ENCODE measurements at regions not wholly inside any gene's neighbourhood (a gene's known extent, or its start where the extent isn't known, plus 50 kb on each side); places are given as distances from the start of the nearest gene placed in this dataset.

DNA sequence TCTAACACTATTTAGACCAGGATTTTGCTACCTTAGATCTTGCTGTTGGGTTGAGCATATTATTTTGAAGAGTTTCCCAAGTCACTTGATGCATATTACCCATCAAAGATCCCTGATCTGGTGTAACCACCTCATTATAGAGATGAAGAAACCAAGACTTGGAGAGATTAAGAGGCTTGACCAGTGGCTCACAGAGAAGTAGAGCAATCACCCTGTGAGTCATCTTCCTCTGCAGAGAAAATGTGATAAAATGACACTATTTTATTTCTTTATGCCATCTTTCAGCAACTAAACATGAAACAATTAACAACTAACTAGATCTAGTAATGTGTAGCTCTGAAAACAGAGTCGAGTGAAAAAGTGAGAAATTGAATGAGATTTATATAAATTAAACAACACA lies 76.1 kb downstream of the KIF4B start:
- no peaks in the 10 kb centered on the region for H3K79me2 ChIP-seq (ENCODE audit: insufficient read depth, low read length)
- no peak overlapping the region for H3K9ac ChIP-seq (ENCODE audit: low read depth, low read length)
- no peak for ATAC-seq (ENCODE audit: insufficient read depth, low read depth)
- peaks cover 12% of the 10 kb centered on the region for H3K27me3 ChIP-seq (ENCODE audit: insufficient read depth, low read length, poor library complexity)
- H3K27ac ChIP-seq (ENCODE audit: low read length): no peak overlapping the region
- no peak overlapping the region for H2AFZ ChIP-seq (ENCODE audit: low read depth, low read length)
- no peaks in the 10 kb centered on the region for H3K9me3 ChIP-seq (ENCODE audit: insufficient read depth, low read length, severe bottlenecking)
- no peak for DNase-seq
- no peak overlapping the region for H3K4me2 ChIP-seq (ENCODE audit: insufficient read depth, low read length)
- H3K4me3 ChIP-seq (ENCODE audit: low read depth in 1 of 2, low read length in 2 of 2): no peak overlapping the region
- no peaks in the 10 kb centered on the region for H3K36me3 ChIP-seq (ENCODE audit: insufficient read depth, low read length)
- TF ChIP-seq, protein P1, sequence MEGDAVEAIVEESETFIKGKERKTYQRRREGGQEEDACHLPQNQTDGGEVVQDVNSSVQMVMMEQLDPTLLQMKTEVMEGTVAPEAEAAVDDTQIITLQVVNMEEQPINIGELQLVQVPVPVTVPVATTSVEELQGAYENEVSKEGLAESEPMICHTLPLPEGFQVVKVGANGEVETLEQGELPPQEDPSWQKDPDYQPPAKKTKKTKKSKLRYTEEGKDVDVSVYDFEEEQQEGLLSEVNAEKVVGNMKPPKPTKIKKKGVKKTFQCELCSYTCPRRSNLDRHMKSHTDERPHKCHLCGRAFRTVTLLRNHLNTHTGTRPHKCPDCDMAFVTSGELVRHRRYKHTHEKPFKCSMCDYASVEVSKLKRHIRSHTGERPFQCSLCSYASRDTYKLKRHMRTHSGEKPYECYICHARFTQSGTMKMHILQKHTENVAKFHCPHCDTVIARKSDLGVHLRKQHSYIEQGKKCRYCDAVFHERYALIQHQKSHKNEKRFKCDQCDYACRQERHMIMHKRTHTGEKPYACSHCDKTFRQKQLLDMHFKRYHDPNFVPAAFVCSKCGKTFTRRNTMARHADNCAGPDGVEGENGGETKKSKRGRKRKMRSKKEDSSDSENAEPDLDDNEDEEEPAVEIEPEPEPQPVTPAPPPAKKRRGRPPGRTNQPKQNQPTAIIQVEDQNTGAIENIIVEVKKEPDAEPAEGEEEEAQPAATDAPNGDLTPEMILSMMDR (IDR thresholded peaks at IDR 0.05; ENCODE audit: borderline replicate concordance, extremely low read depth, low read length, poor library complexity, severe bottlenecking): no peak
- no peak for TF ChIP-seq EZH2 (IDR thresholded peaks at IDR 0.05; ENCODE audit: borderline replicate concordance, low read depth, low read length, severe bottlenecking)
- no peaks in the 10 kb centered on the region for H4K20me1 ChIP-seq (ENCODE audit: insufficient read depth, low read length)
- H3K4me1 ChIP-seq (ENCODE audit: insufficient read depth, low read length): no peaks in the 10 kb centered on the region

DNA sequence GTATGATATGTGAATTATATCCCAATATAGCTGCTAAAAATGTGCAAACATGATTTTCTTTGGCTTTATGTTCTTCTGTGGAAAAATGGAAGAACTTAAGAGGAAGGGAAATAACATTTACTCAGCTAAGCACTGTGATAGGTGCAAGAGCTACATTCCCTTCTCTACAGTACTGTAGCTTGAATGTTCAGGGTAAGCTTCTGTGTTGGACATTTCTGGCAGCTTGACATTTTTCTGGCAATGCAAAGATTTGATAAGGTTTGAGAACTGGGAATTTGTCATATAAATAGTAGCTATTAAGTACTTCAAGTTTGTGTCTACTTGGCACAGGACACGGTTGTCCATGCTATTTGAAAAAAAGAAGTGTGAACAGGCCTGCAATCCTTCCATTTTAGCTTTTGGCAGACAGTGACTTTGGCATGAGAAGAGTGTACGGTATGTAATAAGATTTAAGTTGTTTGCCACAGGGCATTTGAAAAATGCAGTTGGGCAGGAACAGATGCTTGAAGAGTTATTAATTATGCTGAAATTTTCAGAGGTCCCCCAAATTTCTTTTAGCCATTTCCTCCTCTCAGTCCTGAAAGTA lies 77.6 kb downstream of the KIF4B start:
- Histone ChIP-seq H3K4me2 (ENCODE audit: insufficient read depth, low read length) (no peak overlapping the region), H4K20me1 (ENCODE audit: insufficient read depth, low read length) (no peaks in the 10 kb centered on the region), H3K4me1 (ENCODE audit: insufficient read depth, low read length) (no peaks in the 10 kb centered on the region), H3K79me2 (ENCODE audit: insufficient read depth, low read length) (no peaks in the 10 kb centered on the region), H3K9me3 (ENCODE audit: insufficient read depth, low read length, severe bottlenecking) (no peaks in the 10 kb centered on the region), H2AFZ (ENCODE audit: low read depth, low read length) (no peak overlapping the region), H3K4me3 (ENCODE audit: low read depth in 1 of 2, low read length in 2 of 2) (no peak overlapping the region), H3K9ac (ENCODE audit: low read depth, low read length) (no peak overlapping the region), H3K27me3 (ENCODE audit: insufficient read depth, low read length, poor library complexity) (peaks cover 12% of the 10 kb centered on the region), H3K27ac (ENCODE audit: low read length) (no peak overlapping the region), H3K36me3 (ENCODE audit: insufficient read depth, low read length) (no peaks in the 10 kb centered on the region)
- no peak for ATAC-seq (ENCODE audit: insufficient read depth, low read depth)
- DNase-seq: no peak
- TF ChIP-seq, protein P1 (IDR thresholded peaks at IDR 0.05; ENCODE audit: borderline replicate concordance, extremely low read depth, low read length, poor library complexity, severe bottlenecking): no peak
- no peak for TF ChIP-seq EZH2 (IDR thresholded peaks at IDR 0.05; ENCODE audit: borderline replicate concordance, low read depth, low read length, severe bottlenecking)

DNA sequence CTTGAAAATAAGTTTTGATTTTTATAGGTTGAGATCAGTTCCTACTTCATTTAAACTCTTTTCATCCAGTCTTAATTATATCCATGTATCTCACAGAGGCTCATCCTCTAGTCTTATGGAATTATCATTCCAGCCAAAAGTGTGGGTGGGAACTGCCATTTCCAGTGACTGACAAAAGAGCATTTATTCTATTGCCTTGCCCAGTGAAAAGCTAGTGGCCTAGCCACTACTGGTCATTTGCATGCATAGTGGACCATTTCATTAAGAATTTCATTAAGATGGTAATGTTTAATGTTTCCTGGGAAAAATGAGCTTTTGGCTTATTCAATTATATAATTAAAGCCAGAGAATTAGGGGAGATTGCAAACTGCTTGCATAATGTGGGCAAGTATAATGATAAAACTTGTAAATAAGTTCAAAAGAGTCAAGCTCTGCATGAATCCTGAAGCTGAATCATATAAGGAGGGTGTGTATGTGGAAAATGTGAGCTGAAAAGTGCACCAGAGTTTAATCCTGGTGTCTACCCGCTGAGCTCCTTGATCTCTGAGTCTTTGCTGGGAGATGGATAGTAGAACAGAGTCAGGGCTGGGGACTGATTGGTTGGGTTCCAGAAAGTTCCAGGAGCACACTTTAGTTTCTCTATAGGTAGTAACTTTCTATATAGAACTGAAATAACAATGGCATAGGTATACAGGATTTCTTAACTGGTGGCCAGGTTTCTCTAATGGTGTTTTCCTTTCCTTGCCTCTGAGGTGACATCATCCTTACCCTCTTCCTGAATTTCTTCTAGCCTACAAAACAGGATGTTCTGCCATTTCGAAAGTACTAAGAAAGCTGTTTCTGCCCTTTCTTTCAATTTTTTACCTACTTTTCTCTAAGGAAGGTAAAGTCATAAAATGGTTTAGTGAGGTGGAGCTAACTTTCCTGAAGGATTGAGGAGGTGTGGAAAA lies 78.5 kb downstream of the KIF4B start:
- Histone ChIP-seq H3K9ac (ENCODE audit: low read depth, low read length) (no peak overlapping the region), H3K27me3 (ENCODE audit: insufficient read depth, low read length, poor library complexity) (peaks cover 13% of the 10 kb centered on the region), H3K4me2 (ENCODE audit: insufficient read depth, low read length) (no peak overlapping the region), H3K4me1 (ENCODE audit: insufficient read depth, low read length) (no peaks in the 10 kb centered on the region), H2AFZ (ENCODE audit: low read depth, low read length) (no peak overlapping the region), H3K9me3 (ENCODE audit: insufficient read depth, low read length, severe bottlenecking) (no peaks in the 10 kb centered on the region), H3K27ac (ENCODE audit: low read length) (no peak overlapping the region), H3K4me3 (ENCODE audit: low read depth in 1 of 2, low read length in 2 of 2) (no peak overlapping the region), H3K36me3 (ENCODE audit: insufficient read depth, low read length) (no peaks in the 10 kb centered on the region), H4K20me1 (ENCODE audit: insufficient read depth, low read length) (no peaks in the 10 kb centered on the region), H3K79me2 (ENCODE audit: insufficient read depth, low read length) (no peaks in the 10 kb centered on the region)
- TF ChIP-seq, protein P1 (IDR thresholded peaks at IDR 0.05; ENCODE audit: borderline replicate concordance, extremely low read depth, low read length, poor library complexity, severe bottlenecking): no peak
- TF ChIP-seq EZH2 (IDR thresholded peaks at IDR 0.05; ENCODE audit: borderline replicate concordance, low read depth, low read length, severe bottlenecking): no peak
- no peak for DNase-seq
- ATAC-seq (ENCODE audit: insufficient read depth, low read depth): no peak

Data from DND-41 (cell line).